ENCODE measurements at regions not wholly inside any gene's neighbourhood (a gene's known extent, or its start where the extent isn't known, plus 50 kb on each side); places are given as distances from the start of the nearest gene placed in this dataset.
"Not testable (repeated sequence)": the region's sequence is repeated elsewhere in the genome, so short reads cannot be mapped to it uniquely, and the experiment has no call there.

GRCh38 chrX:92081250-92081649 is 302.1 kb downstream of the PCDH11X start:
- not testable (repeated sequence) for DNase-seq (ENCODE audit: low read depth); H3K4me3 ChIP-seq (ENCODE audit: low read length)

GRCh38 chrX:92090756-92091155 is 311.6 kb downstream of the PCDH11X start:
- not testable (repeated sequence) for H3K4me3 ChIP-seq (ENCODE audit: low read length); DNase-seq (ENCODE audit: low read depth)

GRCh38 chrX:92098136-92098535 is 319.0 kb downstream of the PCDH11X start:
- not testable (repeated sequence) for DNase-seq (ENCODE audit: low read depth)

GRCh38 chrX:92100095-92100494 is 320.9 kb downstream of the PCDH11X start:
- H3K4me3 ChIP-seq (ENCODE audit: low read length); DNase-seq (ENCODE audit: low read depth): not testable (repeated sequence)

More at GRCh38 chrX:92098136-92098535, 319.0 kb downstream of the PCDH11X start:
- H3K4me3 ChIP-seq (ENCODE audit: low read length), result not testable (repeated sequence)

GRCh38 chrX:92105693-92106092 is 326.5 kb downstream of the PCDH11X start:
- H3K4me3 ChIP-seq (ENCODE audit: low read length); DNase-seq (ENCODE audit: low read depth): not testable (repeated sequence)

GRCh38 chrX:92106671-92107070 is 327.5 kb downstream of the PCDH11X start:
- not testable (repeated sequence) for DNase-seq (ENCODE audit: low read depth); H3K4me3 ChIP-seq (ENCODE audit: low read length)

GRCh38 chrX:92110410-92110911 is 331.3 kb downstream of the PCDH11X start:
- not testable (repeated sequence) for H3K4me3 ChIP-seq (ENCODE audit: low read length); DNase-seq (ENCODE audit: low read depth)

- DNase-seq (ENCODE audit: low read depth); H3K4me3 ChIP-seq (ENCODE audit: low read length): not testable (repeated sequence)
These were observed 338.5 kb downstream of the PCDH11X start for GRCh38 chrX:92117701-92118100.

- not testable (repeated sequence) for H3K4me3 ChIP-seq (ENCODE audit: low read length); DNase-seq (ENCODE audit: low read depth)
These were observed 383.9 kb downstream of the PCDH11X start for GRCh38 chrX:92163035-92163434.

GRCh38 chrX:92209936-92210335 is 430.8 kb downstream of the PCDH11X start:
- no peak for TF ChIP-seq CTCF (conservative IDR thresholded peaks at IDR 0.05; ENCODE audit: low read length)
- H3K4me3 ChIP-seq (ENCODE audit: low read length), result no peak overlapping the region
- no peak for DNase-seq (ENCODE audit: low read depth)

GRCh38 chrX:92213786-92214185 is 434.6 kb downstream of the PCDH11X start:
- DNase-seq (ENCODE audit: low read depth), result no peak
- TF ChIP-seq CTCF (conservative IDR thresholded peaks at IDR 0.05; ENCODE audit: low read length), result no peak

GRCh38 chrX:92215011-92215410 is 435.8 kb downstream of the PCDH11X start:
- not testable (repeated sequence) for DNase-seq (ENCODE audit: low read depth); H3K4me3 ChIP-seq (ENCODE audit: low read length)

More at GRCh38 chrX:92213786-92214185, 434.6 kb downstream of the PCDH11X start:
- H3K4me3 ChIP-seq (ENCODE audit: low read length), result no peak overlapping the region

GRCh38 chrX:92224406-92224805 is 445.2 kb downstream of the PCDH11X start:
- no peak overlapping the region for H3K4me3 ChIP-seq (ENCODE audit: low read length)
- no peak for TF ChIP-seq CTCF (conservative IDR thresholded peaks at IDR 0.05; ENCODE audit: low read length)
- DNase-seq (ENCODE audit: low read depth), result no peak
